Activated naive CD4-positive, alpha-beta T cell treated with anti-CD3 and anti-CD28 coated beads, Interleukin-2, amount 10 ng/mL, durations not matched to agents 7 days and 5 days (primary cell): ENCODE measurements at regions not wholly inside any gene's neighbourhood (a gene's known extent, or its start where the extent isn't known, plus 50 kb on each side); places are given as distances from the start of the nearest gene placed in this dataset.

Source experiments
- CTCF ChIA-PET: fragments of 350-600 bp; sonication (Branson Sonifier 250); formaldehyde crosslinking; loops from one replicate; lab custom pipeline; 2021; ENCODE audit warnings: antibody characterized with exemption; lab: Charles Lee
- DNase-seq: peaks from one replicate; pipeline ENCODE4 v3.0.0-alpha.2; 2020
- H3K27ac Mint-ChIP-seq: one replicate; pipeline ENCODE4 v1.8.0; 2021; ENCODE audit warnings: mild to moderate bottlenecking, moderate library complexity, mixed read lengths
- H3K27me3 Mint-ChIP-seq: one replicate; pipeline ENCODE4 v1.8.0; 2021; ENCODE audit warnings: mild to moderate bottlenecking, mixed read lengths
- H3K36me3 Mint-ChIP-seq: one replicate; pipeline ENCODE4 v1.8.0; 2021; ENCODE audit warnings: mixed read lengths
- H3K4me1 Mint-ChIP-seq: one replicate; pipeline ENCODE4 v1.8.0; 2021; ENCODE audit warnings: mixed read lengths
- H3K4me3 Mint-ChIP-seq: one replicate; pipeline ENCODE4 v1.8.0; 2021; ENCODE audit warnings: mild to moderate bottlenecking, moderate library complexity, mixed read lengths
- H3K9me3 Mint-ChIP-seq: one replicate; pipeline ENCODE4 v1.8.0; 2021; ENCODE audit warnings: mixed read lengths

GRCh38 chr2:205889114-205889513 lies 196.9 kb downstream of the INO80D start:
- DNase-seq = no peak
- H3K4me3 Mint-ChIP-seq = no peak overlapping the region
- H3K27ac Mint-ChIP-seq = no peak overlapping the region
- CTCF ChIA-PET = interaction anchor here (1.1 kb wide), 1 partner anchor 37 kb away, joined by 4 read pairs; no protein-coding TSS in a partner anchor
- H3K9me3 Mint-ChIP-seq = no peaks in the 10 kb centered on the region
- H3K36me3 Mint-ChIP-seq = no peaks in the 10 kb centered on the region
- peaks cover 21% of the 10 kb centered on the region for H3K27me3 Mint-ChIP-seq
- no peaks in the 10 kb centered on the region for H3K4me1 Mint-ChIP-seq

GRCh38 chr2:205887637-205888036 lies 198.3 kb downstream of the INO80D start:
- CTCF ChIA-PET = interaction anchor here (0.9 to 2.1 kb wide), 3 partner anchors 31 to 112 kb away, joined by 3 to 7 read pairs (median 4); no protein-coding TSS in a partner anchor
- H3K27me3 Mint-ChIP-seq = peaks cover 29% of the 10 kb centered on the region
- H3K4me1 Mint-ChIP-seq = no peaks in the 10 kb centered on the region
- H3K36me3 Mint-ChIP-seq = no peaks in the 10 kb centered on the region
- H3K4me3 Mint-ChIP-seq = no peak overlapping the region
- no peak overlapping the region for H3K27ac Mint-ChIP-seq
- no peaks in the 10 kb centered on the region for H3K9me3 Mint-ChIP-seq
- DNase-seq = no peak

GRCh38 chr2:205885492-205886099 lies 200.4 kb downstream of the INO80D start:
- H3K9me3 Mint-ChIP-seq = no peaks in the 10 kb centered on the region
- DNase-seq = peak; percentile 80
- H3K27ac Mint-ChIP-seq = peak overlapping the region; percentile 38
- H3K4me3 Mint-ChIP-seq = no peak overlapping the region
- no peaks in the 10 kb centered on the region for H3K4me1 Mint-ChIP-seq
- CTCF ChIA-PET = interaction anchor here (0.6 to 2.8 kb wide), 8 partner anchors 28 to 1624 kb away, joined by 3 to 27 read pairs (median 4); no protein-coding TSS in a partner anchor
- H3K27me3 Mint-ChIP-seq = peaks cover 29% of the 10 kb centered on the region
- no peaks in the 10 kb centered on the region for H3K36me3 Mint-ChIP-seq

DNA sequence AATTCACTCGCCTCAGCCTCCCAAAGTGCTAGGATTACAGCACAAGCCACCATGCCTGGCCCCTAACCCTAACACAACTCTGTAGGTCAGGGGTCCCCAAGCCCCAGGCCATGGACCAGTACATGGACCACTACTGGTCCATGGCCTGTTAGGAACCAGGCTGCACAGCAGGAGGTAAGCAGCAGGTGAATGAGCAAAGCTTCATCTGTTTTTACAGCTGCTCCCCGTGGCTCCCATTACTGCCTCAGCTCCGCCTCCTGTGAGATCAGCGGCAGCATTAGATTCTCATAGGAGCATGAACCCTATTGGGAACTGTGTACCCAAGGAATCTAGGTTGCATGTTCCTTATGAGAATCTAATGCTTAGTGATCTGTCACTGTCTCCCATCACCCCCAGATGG lies 201.7 kb downstream of the NRP2 start:
- DNase-seq = no peak
- Mint-ChIP-seq H3K27me3 (peaks cover 32% of the 10 kb centered on the region), H3K4me3 (no peak overlapping the region), H3K27ac (no peak overlapping the region), H3K4me1 (no peaks in the 10 kb centered on the region), H3K9me3 (no peaks in the 10 kb centered on the region), H3K36me3 (no peaks in the 10 kb centered on the region)
- CTCF ChIA-PET = interaction anchor here (1.1 to 2.8 kb wide), 4 partner anchors 108 to 557 kb away, joined by 3 to 27 read pairs (median 6); no protein-coding TSS in a partner anchor

- Mint-ChIP-seq H3K9me3 (no peaks in the 10 kb centered on the region), H3K4me1 (no peaks in the 10 kb centered on the region), H3K36me3 (no peaks in the 10 kb centered on the region), H3K27me3 (peaks cover 28% of the 10 kb centered on the region), H3K4me3 (no peak overlapping the region), H3K27ac (no peak overlapping the region)
- CTCF ChIA-PET = interaction anchor here (0.6 to 1.0 kb wide), 2 partner anchors 106 to 136 kb away, joined by 3 to 4 read pairs; no protein-coding TSS in a partner anchor
- DNase-seq = no peak
Observed at GRCh38 chr2:205882806-205883425, 200.6 kb downstream of the NRP2 start.

- H3K27me3 Mint-ChIP-seq = peaks cover 20% of the 10 kb centered on the region
- CTCF ChIA-PET = interaction anchor here (0.7 kb wide), 1 partner anchor 52 kb away, joined by 3 read pairs; no protein-coding TSS in a partner anchor
- DNase-seq = no peak
- no peaks in the 10 kb centered on the region for H3K4me1 Mint-ChIP-seq
- H3K4me3 Mint-ChIP-seq = no peak overlapping the region
- no peaks in the 10 kb centered on the region for H3K9me3 Mint-ChIP-seq
- no peaks in the 10 kb centered on the region for H3K36me3 Mint-ChIP-seq
- no peak overlapping the region for H3K27ac Mint-ChIP-seq
Observed at GRCh38 chr2:205880048-205880447, 197.7 kb downstream of the NRP2 start.

- no peak for DNase-seq
- H3K27ac Mint-ChIP-seq = no peak overlapping the region
- peaks cover 19% of the 10 kb centered on the region for H3K27me3 Mint-ChIP-seq
- no peaks in the 10 kb centered on the region for H3K4me1 Mint-ChIP-seq
- no peaks in the 10 kb centered on the region for H3K36me3 Mint-ChIP-seq
- CTCF ChIA-PET = no interaction called here
- H3K4me3 Mint-ChIP-seq = no peak overlapping the region
- no peaks in the 10 kb centered on the region for H3K9me3 Mint-ChIP-seq
Observed at GRCh38 chr2:205878999-205879762, 196.9 kb downstream of the NRP2 start.

GRCh38 chr2:205877496-205877895 lies 195.2 kb downstream of the NRP2 start:
- no peaks in the 10 kb centered on the region for H3K4me1 Mint-ChIP-seq
- CTCF ChIA-PET = no interaction called here

GRCh38 chr2:205876127-205876526 lies 193.8 kb downstream of the NRP2 start:
- H3K9me3 Mint-ChIP-seq = no peaks in the 10 kb centered on the region

More at GRCh38 chr2:205877496-205877895, 195.2 kb downstream of the NRP2 start:
- DNase-seq = no peak
- no peaks in the 10 kb centered on the region for H3K9me3 Mint-ChIP-seq
- H3K27ac Mint-ChIP-seq = no peak overlapping the region
- H3K36me3 Mint-ChIP-seq = no peaks in the 10 kb centered on the region
- H3K4me3 Mint-ChIP-seq = no peak overlapping the region
- peaks cover 10% of the 10 kb centered on the region for H3K27me3 Mint-ChIP-seq

GRCh38 chr2:205872716-205873115 lies 190.4 kb downstream of the NRP2 start:
- Mint-ChIP-seq H3K4me3 (no peak overlapping the region), H3K4me1 (peaks cover 15% of the 10 kb centered on the region), H3K27me3 (peaks cover 16% of the 10 kb centered on the region), H3K27ac (no peak overlapping the region), H3K36me3 (no peaks in the 10 kb centered on the region), H3K9me3 (no peaks in the 10 kb centered on the region)
- DNase-seq = no peak
- CTCF ChIA-PET = no interaction called here

More at GRCh38 chr2:205876127-205876526, 193.8 kb downstream of the NRP2 start:
- no peak overlapping the region for H3K4me3 Mint-ChIP-seq
- H3K4me1 Mint-ChIP-seq = no peaks in the 10 kb centered on the region
- CTCF ChIA-PET = no interaction called here
- no peaks in the 10 kb centered on the region for H3K36me3 Mint-ChIP-seq
- DNase-seq = no peak
- H3K27ac Mint-ChIP-seq = no peak overlapping the region
- peaks cover 15% of the 10 kb centered on the region for H3K27me3 Mint-ChIP-seq

GRCh38 chr2:205869439-205869838 lies 187.1 kb downstream of the NRP2 start:
- no peaks in the 10 kb centered on the region for H3K36me3 Mint-ChIP-seq
- no peak overlapping the region for H3K4me3 Mint-ChIP-seq
- CTCF ChIA-PET = no interaction called here
- peaks cover 15% of the 10 kb centered on the region for H3K4me1 Mint-ChIP-seq
- peaks cover 26% of the 10 kb centered on the region for H3K27me3 Mint-ChIP-seq
- no peak for DNase-seq
- H3K27ac Mint-ChIP-seq = no peak overlapping the region
- H3K9me3 Mint-ChIP-seq = no peaks in the 10 kb centered on the region

DNA sequence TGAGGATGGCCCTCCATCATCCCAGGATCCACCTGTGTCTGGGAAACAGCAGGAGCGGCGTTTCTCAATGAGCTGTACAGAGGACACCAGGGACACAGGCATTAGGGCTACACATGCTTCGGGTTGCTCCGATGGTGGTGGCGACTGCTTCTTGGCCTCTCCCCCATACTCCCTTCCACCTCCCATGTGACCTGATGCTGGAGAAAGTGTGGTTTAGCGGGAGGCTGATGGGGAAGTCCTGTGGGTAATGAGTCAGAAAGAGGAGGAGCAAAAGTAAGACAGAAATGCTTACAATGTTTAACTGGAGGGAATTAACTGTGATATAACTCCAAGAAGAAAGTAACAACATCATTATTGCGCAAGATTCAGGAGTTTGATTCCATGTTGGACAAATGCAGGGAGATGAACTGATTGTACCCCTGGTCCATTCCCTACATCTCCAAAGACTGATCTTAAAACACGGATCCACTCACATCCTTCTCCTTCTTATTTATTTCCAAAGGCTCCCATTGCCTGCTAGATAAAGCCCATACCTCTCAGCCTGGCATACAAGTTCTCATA lies 186.6 kb downstream of the NRP2 start:
- no peak overlapping the region for H3K27ac Mint-ChIP-seq
- H3K27me3 Mint-ChIP-seq = peaks cover 26% of the 10 kb centered on the region
- no peaks in the 10 kb centered on the region for H3K9me3 Mint-ChIP-seq
- CTCF ChIA-PET = no interaction called here
- H3K4me1 Mint-ChIP-seq = peaks cover 15% of the 10 kb centered on the region
- no peaks in the 10 kb centered on the region for H3K36me3 Mint-ChIP-seq
- no peak overlapping the region for H3K4me3 Mint-ChIP-seq
- DNase-seq = peak; percentile 49

- H3K36me3 Mint-ChIP-seq = no peaks in the 10 kb centered on the region
- no peak overlapping the region for H3K27ac Mint-ChIP-seq
- H3K9me3 Mint-ChIP-seq = no peaks in the 10 kb centered on the region
- peaks cover 26% of the 10 kb centered on the region for H3K27me3 Mint-ChIP-seq
- H3K4me3 Mint-ChIP-seq = no peak overlapping the region
- DNase-seq = no peak
- CTCF ChIA-PET = no interaction called here
- H3K4me1 Mint-ChIP-seq = peaks cover 15% of the 10 kb centered on the region
Observed at GRCh38 chr2:205868053-205868452, 185.8 kb downstream of the NRP2 start.

DNA sequence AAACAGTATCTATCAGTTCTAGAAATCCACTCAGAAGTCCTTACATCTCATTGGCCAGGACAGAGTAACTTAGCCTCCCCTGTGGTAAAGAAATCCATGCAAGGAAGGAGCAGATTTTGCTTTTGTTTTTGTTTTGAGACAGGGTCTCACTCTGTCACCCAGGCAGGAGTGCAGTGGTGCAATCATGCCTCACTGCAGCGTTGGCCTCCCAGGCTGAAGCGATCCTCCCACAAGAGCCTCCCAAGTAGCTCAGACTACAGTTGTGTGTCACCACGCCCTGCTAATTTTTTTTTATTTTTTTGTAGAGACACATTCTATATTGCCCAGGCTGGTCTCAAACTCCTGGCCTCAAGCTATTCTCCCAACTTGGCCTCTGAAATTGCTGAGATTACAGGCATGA lies 185.1 kb downstream of the NRP2 start:
- peaks cover 15% of the 10 kb centered on the region for H3K4me1 Mint-ChIP-seq
- peaks cover 26% of the 10 kb centered on the region for H3K27me3 Mint-ChIP-seq
- no peak for DNase-seq
- H3K36me3 Mint-ChIP-seq = no peaks in the 10 kb centered on the region
- H3K4me3 Mint-ChIP-seq = no peak overlapping the region
- no peaks in the 10 kb centered on the region for H3K9me3 Mint-ChIP-seq
- CTCF ChIA-PET = no interaction called here
- no peak overlapping the region for H3K27ac Mint-ChIP-seq
